SW 1271 (cell line): ENCODE measurements at regions not wholly inside any gene's neighbourhood (a gene's known extent, or its start where the extent isn't known, plus 50 kb on each side); places are given as distances from the start of the nearest gene placed in this dataset.
"Not testable (repeated sequence)": the region's sequence is repeated elsewhere in the genome, so short reads cannot be mapped to it uniquely, and the experiment has no call there.

ENCODE experiments used
- DNase-seq, 2 experiments: peaks; one replicate each; lab custom pipeline; 2025; lab: John Stamatoyannopoulos, UW

GRCh38 chrX:26873736-26874135 lies 589.4 kb downstream of the PPP4R3C start:
- no peak for DNase-seq

- no peak for DNase-seq
Observed at GRCh38 chrX:26871967-26872366, 591.2 kb downstream of the PPP4R3C start.

- peak in 1 of 2 experiments; percentile 6 for DNase-seq
Observed at GRCh38 chrX:26851981-26852380, 611.2 kb downstream of the PPP4R3C start.

GRCh38 chrX:26848511-26848910 lies 614.6 kb downstream of the PPP4R3C start:
- DNase-seq, result no peak

- no peak for DNase-seq
Observed at GRCh38 chrX:26845056-26845455, 618.1 kb downstream of the PPP4R3C start.

GRCh38 chrX:26822448-26822847 lies 606.5 kb downstream of the MAGEB5 start:
- no peak for DNase-seq

GRCh38 chrX:26789751-26790150 lies 573.8 kb downstream of the MAGEB5 start:
- DNase-seq, result no peak

- DNase-seq, result no peak
Observed at GRCh38 chrX:26788402-26788998, 572.5 kb downstream of the MAGEB5 start.

- DNase-seq, result peak in 1 of 2 experiments; percentile 0
Observed at GRCh38 chrX:26783512-26784225, 567.7 kb downstream of the MAGEB5 start.

- DNase-seq, result no peak
Observed at GRCh38 chrX:26778320-26778888, 562.4 kb downstream of the MAGEB5 start.

GRCh38 chrX:26762253-26762652 lies 546.3 kb downstream of the MAGEB5 start:
- no peak for DNase-seq

GRCh38 chrX:26755760-26756159 lies 539.8 kb downstream of the MAGEB5 start:
- DNase-seq, result not testable (repeated sequence)

- no peak for DNase-seq
Observed at GRCh38 chrX:26747877-26748276, 531.9 kb downstream of the MAGEB5 start.

- DNase-seq, result no peak
Observed at GRCh38 chrX:26722666-26723428, 506.9 kb downstream of the MAGEB5 start.

GRCh38 chrX:26672571-26672970 lies 456.6 kb downstream of the MAGEB5 start:
- DNase-seq, result no peak

- no peak for DNase-seq
Observed at GRCh38 chrX:26670521-26670920, 454.6 kb downstream of the MAGEB5 start.

GRCh38 chrX:26664919-26665318 lies 448.9 kb downstream of the MAGEB5 start:
- DNase-seq, result no peak

- no peak for DNase-seq
Observed at GRCh38 chrX:26653050-26653449, 437.1 kb downstream of the MAGEB5 start.

GRCh38 chrX:26651755-26652154 lies 435.8 kb downstream of the MAGEB5 start:
- no peak for DNase-seq

GRCh38 chrX:26649534-26649933 lies 433.6 kb downstream of the MAGEB5 start:
- peak in 1 of 2 experiments; percentile 2 for DNase-seq

GRCh38 chrX:26631385-26631784 lies 415.4 kb downstream of the MAGEB5 start:
- DNase-seq, result no peak

GRCh38 chrX:26613956-26614355 lies 398.0 kb downstream of the MAGEB5 start:
- DNase-seq, result no peak

- DNase-seq, result no peak
Observed at GRCh38 chrX:26606971-26607370, 391.0 kb downstream of the MAGEB5 start.
